ENCODE measurements at regions not wholly inside any gene's neighbourhood (a gene's known extent, or its start where the extent isn't known, plus 50 kb on each side); places are given as distances from the start of the nearest gene placed in this dataset.

GRCh38 chr6:14035874-14036273, 81.7 kb upstream of the CD83 start:
- Histone ChIP-seq H3K27ac (ENCODE audit: low read depth) (no peak overlapping the region), H3K4me2 (no peak overlapping the region), H2AFZ (peak overlapping the region; percentile 45), H3K36me3 (ENCODE audit: insufficient read depth) (no peaks in the 10 kb centered on the region; the same call in 1 of the 2 replicates), H3K4me1 (ENCODE audit: insufficient read depth) (peaks cover 13% of the 10 kb centered on the region; the same call in 1 of the 2 replicates), H4K20me1 (replicated peaks; ENCODE audit: insufficient read depth) (no peaks in the 10 kb centered on the region), H3K9me2 (ENCODE audit: insufficient read depth) (peaks cover 5% of the 10 kb centered on the region; the same call in 1 of the 2 replicates), H3F3A (replicated peaks; ENCODE audit: low read depth) (no peaks in the 10 kb centered on the region), H3K79me2 (replicated peaks; ENCODE audit: insufficient read depth) (no peaks in the 10 kb centered on the region), H3K27me3 (ENCODE audit: insufficient read depth) (no peaks in the 10 kb centered on the region), H3K4me3 (no peak overlapping the region)
- H3K36me3 Mint-ChIP-seq (ENCODE audit: low read depth), result no peaks in the 10 kb centered on the region; the same call in 2 of the 3 replicates
- DNase-seq (ENCODE audit: low spot score) (no peak), ATAC-seq (no peak)
- H3K27me3 Mint-ChIP-seq (ENCODE audit: insufficient read depth, low read depth, poor library complexity), result peaks cover 1% of the 10 kb centered on the region
- no peak for TF ChIP-seq NANOG (IDR thresholded peaks at IDR 0.05; ENCODE audit: borderline replicate concordance)
- TF ChIP-seq STAT1 (IDR thresholded peaks at IDR 0.05; ENCODE audit: unreplicated experiment), result no peak
- TF ChIP-seq CTCF (conservative IDR thresholded peaks at IDR 0.05; ENCODE audit: low read depth in 2 of 2), result no peak
- no peak for TF ChIP-seq ETS1 (IDR thresholded peaks at IDR 0.05)
- TF ChIP-seq, protein P1, sequence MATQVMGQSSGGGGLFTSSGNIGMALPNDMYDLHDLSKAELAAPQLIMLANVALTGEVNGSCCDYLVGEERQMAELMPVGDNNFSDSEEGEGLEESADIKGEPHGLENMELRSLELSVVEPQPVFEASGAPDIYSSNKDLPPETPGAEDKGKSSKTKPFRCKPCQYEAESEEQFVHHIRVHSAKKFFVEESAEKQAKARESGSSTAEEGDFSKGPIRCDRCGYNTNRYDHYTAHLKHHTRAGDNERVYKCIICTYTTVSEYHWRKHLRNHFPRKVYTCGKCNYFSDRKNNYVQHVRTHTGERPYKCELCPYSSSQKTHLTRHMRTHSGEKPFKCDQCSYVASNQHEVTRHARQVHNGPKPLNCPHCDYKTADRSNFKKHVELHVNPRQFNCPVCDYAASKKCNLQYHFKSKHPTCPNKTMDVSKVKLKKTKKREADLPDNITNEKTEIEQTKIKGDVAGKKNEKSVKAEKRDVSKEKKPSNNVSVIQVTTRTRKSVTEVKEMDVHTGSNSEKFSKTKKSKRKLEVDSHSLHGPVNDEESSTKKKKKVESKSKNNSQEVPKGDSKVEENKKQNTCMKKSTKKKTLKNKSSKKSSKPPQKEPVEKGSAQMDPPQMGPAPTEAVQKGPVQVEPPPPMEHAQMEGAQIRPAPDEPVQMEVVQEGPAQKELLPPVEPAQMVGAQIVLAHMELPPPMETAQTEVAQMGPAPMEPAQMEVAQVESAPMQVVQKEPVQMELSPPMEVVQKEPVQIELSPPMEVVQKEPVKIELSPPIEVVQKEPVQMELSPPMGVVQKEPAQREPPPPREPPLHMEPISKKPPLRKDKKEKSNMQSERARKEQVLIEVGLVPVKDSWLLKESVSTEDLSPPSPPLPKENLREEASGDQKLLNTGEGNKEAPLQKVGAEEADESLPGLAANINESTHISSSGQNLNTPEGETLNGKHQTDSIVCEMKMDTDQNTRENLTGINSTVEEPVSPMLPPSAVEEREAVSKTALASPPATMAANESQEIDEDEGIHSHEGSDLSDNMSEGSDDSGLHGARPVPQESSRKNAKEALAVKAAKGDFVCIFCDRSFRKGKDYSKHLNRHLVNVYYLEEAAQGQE (IDR thresholded peaks at IDR 0.05; ENCODE audit: unreplicated experiment), result no peak
- TF ChIP-seq ZNF331 (CRISPR knock-in tag; IDR thresholded peaks at IDR 0.05; ENCODE audit: low read depth), result no peak
- TF ChIP-seq ZNF462 (CRISPR knock-in tag; IDR thresholded peaks at IDR 0.05), result no peak
- TF ChIP-seq CREB1 (CRISPR knock-in tag; IDR thresholded peaks at IDR 0.05; ENCODE audit: low read depth), result no peak
- H3K27ac Mint-ChIP-seq, result no peak overlapping the region
- H3K9me3 Mint-ChIP-seq, result peaks cover 8% of the 10 kb centered on the region; the same call in 1 of the 3 replicates
- H3K4me3 Mint-ChIP-seq, result no peak overlapping the region
- H3K4me1 Mint-ChIP-seq, result peaks cover 14% of the 10 kb centered on the region
